ENCODE measurements at regions not wholly inside any gene's neighbourhood (a gene's known extent, or its start where the extent isn't known, plus 50 kb on each side); places are given as distances from the start of the nearest gene placed in this dataset.
A peak's percentile ranks its signal among the peaks of the same experiment; 100 is the strongest.

- DNase-seq (ENCODE audit: low read depth): no peak
- no peaks in the 10 kb centered on the region for H3K36me3 ChIP-seq (ENCODE audit: control insufficient read depth, insufficient read depth, low read length)
- TF ChIP-seq CTCF (IDR thresholded peaks at IDR 0.05; ENCODE audit: insufficient read depth, low read length, poor library complexity, severe bottlenecking): no peak
- H3K4me3 ChIP-seq (ENCODE audit: low read depth, low read length): no peak overlapping the region
- H3K27me3 ChIP-seq (ENCODE audit: control insufficient read depth, insufficient read depth, low read length): no peaks in the 10 kb centered on the region
Observed at GRCh38 chr2:220648628-220649027, 923.5 kb downstream of the EPHA4 start.

GRCh38 chr2:220653776-220654175 lies 918.3 kb downstream of the EPHA4 start:
- Histone ChIP-seq H3K36me3 (ENCODE audit: control insufficient read depth, insufficient read depth, low read length) (no peaks in the 10 kb centered on the region), H3K27me3 (ENCODE audit: control insufficient read depth, insufficient read depth, low read length) (no peaks in the 10 kb centered on the region), H3K4me3 (ENCODE audit: low read depth, low read length) (no peak overlapping the region)
- no peak for DNase-seq (ENCODE audit: low read depth)
- TF ChIP-seq CTCF (IDR thresholded peaks at IDR 0.05; ENCODE audit: insufficient read depth, low read length, poor library complexity, severe bottlenecking): no peak

GRCh38 chr2:220654322-220654721 lies 917.8 kb downstream of the EPHA4 start:
- TF ChIP-seq CTCF (IDR thresholded peaks at IDR 0.05; ENCODE audit: insufficient read depth, low read length, poor library complexity, severe bottlenecking): no peak
- DNase-seq (ENCODE audit: low read depth): no peak
- no peaks in the 10 kb centered on the region for H3K27me3 ChIP-seq (ENCODE audit: control insufficient read depth, insufficient read depth, low read length)
- H3K36me3 ChIP-seq (ENCODE audit: control insufficient read depth, insufficient read depth, low read length): no peaks in the 10 kb centered on the region
- no peak overlapping the region for H3K4me3 ChIP-seq (ENCODE audit: low read depth, low read length)

GRCh38 chr2:220660277-220661145 lies 911.6 kb downstream of the EPHA4 start:
- H3K36me3 ChIP-seq (ENCODE audit: control insufficient read depth, insufficient read depth, low read length): no peaks in the 10 kb centered on the region
- H3K27me3 ChIP-seq (ENCODE audit: control insufficient read depth, insufficient read depth, low read length): no peaks in the 10 kb centered on the region
- peak; percentile 19 for DNase-seq (ENCODE audit: low read depth)
- H3K4me3 ChIP-seq (ENCODE audit: low read depth, low read length): no peak overlapping the region
- no peak for TF ChIP-seq CTCF (IDR thresholded peaks at IDR 0.05; ENCODE audit: insufficient read depth, low read length, poor library complexity, severe bottlenecking)

GRCh38 chr2:220662431-220662830 lies 909.7 kb downstream of the EPHA4 start:
- TF ChIP-seq CTCF (IDR thresholded peaks at IDR 0.05; ENCODE audit: insufficient read depth, low read length, poor library complexity, severe bottlenecking): no peak
- no peak for DNase-seq (ENCODE audit: low read depth)
- H3K4me3 ChIP-seq (ENCODE audit: low read depth, low read length): no peak overlapping the region
- no peaks in the 10 kb centered on the region for H3K27me3 ChIP-seq (ENCODE audit: control insufficient read depth, insufficient read depth, low read length)
- no peaks in the 10 kb centered on the region for H3K36me3 ChIP-seq (ENCODE audit: control insufficient read depth, insufficient read depth, low read length)

- DNase-seq (ENCODE audit: low read depth): no peak
- Histone ChIP-seq H3K36me3 (ENCODE audit: control insufficient read depth, insufficient read depth, low read length) (no peaks in the 10 kb centered on the region), H3K4me3 (ENCODE audit: low read depth, low read length) (no peak overlapping the region), H3K27me3 (ENCODE audit: control insufficient read depth, insufficient read depth, low read length) (no peaks in the 10 kb centered on the region)
- TF ChIP-seq CTCF (IDR thresholded peaks at IDR 0.05; ENCODE audit: insufficient read depth, low read length, poor library complexity, severe bottlenecking): no peak
Observed at GRCh38 chr2:220663065-220663464, 909.0 kb downstream of the EPHA4 start.

Measured in kidney epithelial cell (primary cell).